C4-2B (cell line): ENCODE measurements at regions not wholly inside any gene's neighbourhood (a gene's known extent, or its start where the extent isn't known, plus 50 kb on each side); places are given as distances from the start of the nearest gene placed in this dataset.

Source experiments
- ZFX ChIP-seq: fragments of 450-650 bp; IDR thresholded peaks from 2 replicates; pipeline ENCODE4 v1.6.1; 2017
- TF ChIP-seq, protein P1 (sequence below): fragments of 450-650 bp; conservative IDR thresholded peaks from 2 replicates; pipeline ENCODE4 v1.5.1; 2017; ENCODE audit warnings: mild to moderate bottlenecking

DNA sequence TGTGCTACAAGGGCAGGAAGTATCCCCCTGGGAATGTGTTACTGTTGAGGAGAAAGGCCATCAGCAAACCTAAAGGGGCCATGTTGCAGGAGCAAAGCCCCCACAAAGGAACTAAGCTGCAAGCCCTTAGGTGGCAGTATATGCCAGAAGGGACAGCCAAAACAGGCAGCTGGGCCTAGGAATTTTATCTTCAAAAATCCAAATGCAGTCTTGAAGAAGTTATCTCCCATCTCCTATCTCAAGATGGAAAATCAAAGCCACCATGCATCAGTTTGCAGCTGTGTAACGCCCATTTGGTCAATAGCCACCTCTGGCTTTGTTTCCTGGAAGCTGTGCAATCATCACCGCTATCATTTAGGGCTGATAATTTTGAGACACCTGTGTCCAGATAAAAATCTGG is 400.3 kb downstream of the ARHGEF28 start:
- TF ChIP-seq, protein P1, sequence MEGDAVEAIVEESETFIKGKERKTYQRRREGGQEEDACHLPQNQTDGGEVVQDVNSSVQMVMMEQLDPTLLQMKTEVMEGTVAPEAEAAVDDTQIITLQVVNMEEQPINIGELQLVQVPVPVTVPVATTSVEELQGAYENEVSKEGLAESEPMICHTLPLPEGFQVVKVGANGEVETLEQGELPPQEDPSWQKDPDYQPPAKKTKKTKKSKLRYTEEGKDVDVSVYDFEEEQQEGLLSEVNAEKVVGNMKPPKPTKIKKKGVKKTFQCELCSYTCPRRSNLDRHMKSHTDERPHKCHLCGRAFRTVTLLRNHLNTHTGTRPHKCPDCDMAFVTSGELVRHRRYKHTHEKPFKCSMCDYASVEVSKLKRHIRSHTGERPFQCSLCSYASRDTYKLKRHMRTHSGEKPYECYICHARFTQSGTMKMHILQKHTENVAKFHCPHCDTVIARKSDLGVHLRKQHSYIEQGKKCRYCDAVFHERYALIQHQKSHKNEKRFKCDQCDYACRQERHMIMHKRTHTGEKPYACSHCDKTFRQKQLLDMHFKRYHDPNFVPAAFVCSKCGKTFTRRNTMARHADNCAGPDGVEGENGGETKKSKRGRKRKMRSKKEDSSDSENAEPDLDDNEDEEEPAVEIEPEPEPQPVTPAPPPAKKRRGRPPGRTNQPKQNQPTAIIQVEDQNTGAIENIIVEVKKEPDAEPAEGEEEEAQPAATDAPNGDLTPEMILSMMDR: no peak
- TF ChIP-seq ZFX: no peak
